B cell (primary cell): ENCODE measurements at regions not wholly inside any gene's neighbourhood (a gene's known extent, or its start where the extent isn't known, plus 50 kb on each side); places are given as distances from the start of the nearest gene placed in this dataset.

Experiments
- CTCF ChIP-seq: fragments of 200-600 bp; IDR thresholded peaks from one replicate; pipeline ENCODE4 v1.8.0; 2022; ENCODE audit warnings: antibody characterized with exemption, mild to moderate bottlenecking
- EZH2 ChIP-seq: IDR thresholded peaks from 2 replicates; pipeline ENCODE4 v1.6.1; 2012; ENCODE audit warnings: borderline replicate concordance, low read depth, mild to moderate bottlenecking, moderate library complexity, low read length; ENCODE audit not compliant: insufficient read depth, poor library complexity, severe bottlenecking

- TF ChIP-seq CTCF (no peak), EZH2 (no peak)
Measured at GRCh38 chr6:103184776-103185175, 1674.9 kb downstream of the HACE1 start.
